Loucy (cell line): ENCODE measurements at regions not wholly inside any gene's neighbourhood (a gene's known extent, or its start where the extent isn't known, plus 50 kb on each side); places are given as distances from the start of the nearest gene placed in this dataset.

Experiments
- H2AFZ ChIP-seq: fragments of 200-600 bp; sonication (generic); 2 replicates; pipeline ENCODE4 v1.6.0; 2016; ENCODE audit warnings: antibody characterized with exemption, mild to moderate bottlenecking, low read length, moderate library complexity
- H3F3A ChIP-seq: fragments of 200-600 bp; 2 replicates; pipeline ENCODE4 v1.6.0; 2016; ENCODE audit warnings: antibody characterized with exemption, low read depth, mild to moderate bottlenecking
- H3K27me3 ChIP-seq: fragments of 200-600 bp; sonication (generic); 2 replicates; pipeline ENCODE4 v1.6.1; 2014; ENCODE audit warnings: low read length, mild to moderate bottlenecking; ENCODE audit not compliant: insufficient read depth, poor library complexity, severe bottlenecking
- H3K36me3 ChIP-seq: fragments of 200-600 bp; sonication (generic); 2 replicates; pipeline ENCODE4 v1.6.1; 2016; ENCODE audit warnings: low read length; ENCODE audit not compliant: insufficient read depth
- H3K4me1 ChIP-seq: fragments of 200-600 bp; sonication (generic); 2 replicates; pipeline ENCODE4 v1.5.1; 2014; ENCODE audit warnings: low read length, mild to moderate bottlenecking; ENCODE audit not compliant: insufficient read depth, poor library complexity, severe bottlenecking
- H3K4me2 ChIP-seq: fragments of 200-600 bp; sonication (generic); 2 replicates; pipeline ENCODE4 v1.6.0; 2014; ENCODE audit warnings: antibody characterized with exemption, low read length, low read depth, mild to moderate bottlenecking; ENCODE audit not compliant: poor library complexity, severe bottlenecking
- H3K4me3 ChIP-seq: fragments of 200-600 bp; sonication (generic); 2 replicates; pipeline ENCODE4 v1.5.1; 2014; ENCODE audit warnings: low read length, mild to moderate bottlenecking, mixed read lengths; ENCODE audit not compliant: poor library complexity, severe bottlenecking
- H3K79me2 ChIP-seq: fragments of 200-600 bp; sonication (generic); 2 replicates; pipeline ENCODE4 v1.6.1; 2014; ENCODE audit warnings: low read length; ENCODE audit not compliant: insufficient read depth
- H3K9ac ChIP-seq: fragments of 200-600 bp; sonication (generic); 2 replicates; pipeline ENCODE4 v1.6.0; 2014; ENCODE audit warnings: mild to moderate bottlenecking, low read depth, low read length, moderate library complexity; ENCODE audit not compliant: poor library complexity, severe bottlenecking
- H3K9me2 ChIP-seq: fragments of 200-600 bp; sonication (generic); replicated peaks from 2 replicates; pipeline ENCODE4 v1.6.1; 2016; ENCODE audit warnings: low read depth, low read length, mixed read lengths
- H3K9me3 ChIP-seq: fragments of 200-600 bp; sonication (generic); 2 replicates; pipeline ENCODE4 v1.6.1; 2014; ENCODE audit warnings: mild to moderate bottlenecking, antibody characterized with exemption, low read length, low read depth; ENCODE audit not compliant: insufficient read depth
- H4K20me1 ChIP-seq: fragments of 200-600 bp; sonication (generic); 2 replicates; pipeline ENCODE4 v1.6.0; 2014; ENCODE audit warnings: antibody characterized with exemption, low read length, mild to moderate bottlenecking; ENCODE audit not compliant: insufficient read depth, poor library complexity, severe bottlenecking
- CTCF ChIP-seq: fragments of 200-600 bp; sonication (generic); conservative IDR thresholded peaks from 2 replicates; pipeline ENCODE4 v1.5.1; 2014; ENCODE audit warnings: mild to moderate bottlenecking, antibody characterized with exemption, low read length
- EZH2phosphoT487 ChIP-seq: fragments of 200-600 bp; IDR thresholded peaks from 2 replicates; pipeline ENCODE4 v1.6.1; 2018; ENCODE audit warnings: antibody characterized with exemption, mild to moderate bottlenecking, moderate library complexity, borderline replicate concordance

GRCh38 chr13:68145852-68146251 is 915.7 kb upstream of the PCDH9 start:
- H3K36me3 ChIP-seq: no peaks in the 10 kb centered on the region
- H3K27me3 ChIP-seq: no peaks in the 10 kb centered on the region
- no peaks in the 10 kb centered on the region for H3K9me2 ChIP-seq
- TF ChIP-seq EZH2phosphoT487 (no peak), CTCF (no peak)
- H4K20me1 ChIP-seq: no peaks in the 10 kb centered on the region
- H3K4me2 ChIP-seq: no peak overlapping the region
- H3K4me1 ChIP-seq: no peaks in the 10 kb centered on the region
- no peaks in the 10 kb centered on the region for H3K9me3 ChIP-seq
- no peaks in the 10 kb centered on the region for H3F3A ChIP-seq
- H2AFZ ChIP-seq: no peak overlapping the region
- H3K4me3 ChIP-seq: no peak overlapping the region
- H3K79me2 ChIP-seq: no peaks in the 10 kb centered on the region
- no peak overlapping the region for H3K9ac ChIP-seq

GRCh38 chr13:68128297-68128915 is 898.3 kb upstream of the PCDH9 start:
- Histone ChIP-seq H3K36me3 (no peaks in the 10 kb centered on the region), H3K9ac (no peak overlapping the region), H3K4me1 (no peaks in the 10 kb centered on the region), H3F3A (no peaks in the 10 kb centered on the region), H3K9me2 (no peaks in the 10 kb centered on the region), H3K4me3 (no peak overlapping the region), H3K27me3 (no peaks in the 10 kb centered on the region), H3K4me2 (no peak overlapping the region), H4K20me1 (no peaks in the 10 kb centered on the region), H3K9me3 (no peaks in the 10 kb centered on the region), H2AFZ (no peak overlapping the region), H3K79me2 (no peaks in the 10 kb centered on the region)
- no peak for TF ChIP-seq EZH2phosphoT487
- no peak for TF ChIP-seq CTCF

- no peaks in the 10 kb centered on the region for H4K20me1 ChIP-seq
- H3K4me1 ChIP-seq: no peaks in the 10 kb centered on the region
- H3K9me3 ChIP-seq: no peaks in the 10 kb centered on the region
- no peaks in the 10 kb centered on the region for H3K79me2 ChIP-seq
- H3K9ac ChIP-seq: no peak overlapping the region
- H2AFZ ChIP-seq: no peak overlapping the region
- H3K36me3 ChIP-seq: no peaks in the 10 kb centered on the region
- H3K9me2 ChIP-seq: no peaks in the 10 kb centered on the region
- TF ChIP-seq EZH2phosphoT487 (no peak), CTCF (no peak)
- H3K4me3 ChIP-seq: no peak overlapping the region
- H3K4me2 ChIP-seq: no peak overlapping the region
- no peaks in the 10 kb centered on the region for H3F3A ChIP-seq
- no peaks in the 10 kb centered on the region for H3K27me3 ChIP-seq
Measured at GRCh38 chr13:68125087-68125480, 894.9 kb upstream of the PCDH9 start.
